ENCODE measurements at regions not wholly inside any gene's neighbourhood (a gene's known extent, or its start where the extent isn't known, plus 50 kb on each side); places are given as distances from the start of the nearest gene placed in this dataset.

GRCh38 chr6:164854526-164854925, 454.9 kb downstream of the C6orf118 start:
- H3K9me1 ChIP-seq (ENCODE audit: control insufficient read depth, insufficient read depth, low read length): no peaks in the 10 kb centered on the region
- H3K36me3 ChIP-seq (ENCODE audit: control insufficient read depth, insufficient read depth, low read length): no peaks in the 10 kb centered on the region
- DNase-seq (ENCODE audit: extremely low read depth in 1 of 4, low spot score in 3 of 4) (no peak), FAIRE-seq (no peak), ATAC-seq (no peak)
- H2AFZ ChIP-seq (ENCODE audit: low read depth, low read length): no peak overlapping the region
- H3K9me3 ChIP-seq (replicated peaks; ENCODE audit: control insufficient read depth, insufficient read depth, low read depth, low read length): no peaks in the 10 kb centered on the region; the same call in 1 of the 2 replicates
- CTCF ChIA-PET (ENCODE audit: low intra/inter-chr PET ratio): no interaction called here
- no peak overlapping the region for H3K27ac ChIP-seq (ENCODE audit: extremely low read depth, low read depth, low read length)
- TF ChIP-seq ELK1 (CRISPR knock-in tag; IDR thresholded peaks at IDR 0.05): no peak
- no peaks in the 10 kb centered on the region for H3K27me3 ChIP-seq (ENCODE audit: control insufficient read depth in 2 of 2, insufficient read depth in 2 of 2, low read length in 2 of 2)
- H3K4me2 ChIP-seq (ENCODE audit: insufficient read depth, low read length): no peak overlapping the region
- in situ Hi-C loops (cut with MboI) (no loop called here), intact Hi-C loops (cut with micrococcal nuclease) (no loop called here)
- no peaks in the 10 kb centered on the region for H3K4me1 ChIP-seq (replicated peaks in 1 of 2; ENCODE audit: control insufficient read depth in 2 of 2, insufficient read depth in 2 of 2, low read length in 2 of 2)
- no peaks in the 10 kb centered on the region for H3K79me2 ChIP-seq (ENCODE audit: control insufficient read depth, insufficient read depth, low read length)
- no peaks in the 10 kb centered on the region for H4K20me1 ChIP-seq (replicated peaks; ENCODE audit: control insufficient read depth, insufficient read depth, low read length)
- H3K9ac ChIP-seq (ENCODE audit: insufficient read depth in 1 of 2, low read depth in 2 of 2, low read length in 2 of 2): no peak overlapping the region
- no TSS peak for BruUV-seq (replicated peaks)
- POLR2A ChIA-PET: no interaction called here
- no peak overlapping the region for H3K4me3 ChIP-seq

- Histone ChIP-seq H3K9me1 (ENCODE audit: control insufficient read depth, insufficient read depth, low read length) (no peaks in the 10 kb centered on the region), H2AFZ (ENCODE audit: low read depth, low read length) (no peak overlapping the region), H3K27ac (ENCODE audit: extremely low read depth, low read depth, low read length) (no peak overlapping the region), H3K4me3 (no peak overlapping the region), H3K36me3 (ENCODE audit: control insufficient read depth, insufficient read depth, low read length) (no peaks in the 10 kb centered on the region), H3K4me2 (ENCODE audit: insufficient read depth, low read length) (no peak overlapping the region), H3K4me1 (replicated peaks in 1 of 2; ENCODE audit: control insufficient read depth in 2 of 2, insufficient read depth in 2 of 2, low read length in 2 of 2) (no peaks in the 10 kb centered on the region), H3K79me2 (ENCODE audit: control insufficient read depth, insufficient read depth, low read length) (no peaks in the 10 kb centered on the region), H3K9ac (ENCODE audit: insufficient read depth in 1 of 2, low read depth in 2 of 2, low read length in 2 of 2) (no peak overlapping the region), H3K27me3 (ENCODE audit: control insufficient read depth in 2 of 2, insufficient read depth in 2 of 2, low read length in 2 of 2) (no peaks in the 10 kb centered on the region), H4K20me1 (replicated peaks; ENCODE audit: control insufficient read depth, insufficient read depth, low read length) (no peaks in the 10 kb centered on the region), H3K9me3 (replicated peaks; ENCODE audit: control insufficient read depth, insufficient read depth, low read depth, low read length) (no peaks in the 10 kb centered on the region; the same call in 1 of the 2 replicates)
- intact Hi-C loops (cut with micrococcal nuclease): no loop called here
- POLR2A ChIA-PET: no interaction called here
- 0% methylated on average over 1 of the region's 1 CpG for WGBS (ENCODE audit: insufficient coverage, low coverage, missing lambda C conversion rate)
- in situ Hi-C loops (cut with MboI): no loop called here
- no peak for TF ChIP-seq RBM22 (IDR thresholded peaks at IDR 0.05; ENCODE audit: low read depth, low read length, poor library complexity, severe bottlenecking)
- no peak for TF ChIP-seq RNF219 (CRISPR knock-in tag; IDR thresholded peaks at IDR 0.05)
- TF ChIP-seq MTA1 (IDR thresholded peaks at IDR 0.05; ENCODE audit: borderline replicate concordance): no peak
- no peak for TF ChIP-seq RBM25 (IDR thresholded peaks at IDR 0.05; ENCODE audit: low read depth, low read length, severe bottlenecking)
- no TSS peak for BruUV-seq (replicated peaks)
- DNase-seq (ENCODE audit: extremely low read depth in 1 of 4, low spot score in 3 of 4): no peak
- FAIRE-seq: no peak
- CTCF ChIA-PET (ENCODE audit: low intra/inter-chr PET ratio): no interaction called here
- no peak for ATAC-seq
These were observed 463.6 kb downstream of the C6orf118 start for GRCh38 chr6:164845773-164846172.

All from K562 (cell line).